Left ventricle myocardium inferior (tissue), 1 donor: ENCODE measurements at regions not wholly inside any gene's neighbourhood (a gene's known extent, or its start where the extent isn't known, plus 50 kb on each side); places are given as distances from the start of the nearest gene placed in this dataset.

ENCODE experiments used
- DNase-seq: peaks from one replicate; pipeline ENCODE4 v3.0.0-alpha.2; 2020
- H3K27ac ChIP-seq: fragments of 200-600 bp; replicated peaks from 2 replicates; pipeline ENCODE4 v1.8.0; 2021
- H3K27me3 ChIP-seq: fragments of 200-600 bp; 2 replicates; pipeline ENCODE4 v1.8.0; 2021; ENCODE audit warnings: low read depth
- H3K36me3 ChIP-seq: fragments of 200-600 bp; 2 replicates; pipeline ENCODE4 v1.8.0; 2021
- H3K4me1 ChIP-seq: fragments of 200-600 bp; 2 replicates; pipeline ENCODE4 v1.8.0; 2021
- H3K4me3 ChIP-seq: fragments of 200-600 bp; 2 replicates; pipeline ENCODE4 v1.8.0; 2021; ENCODE audit warnings: mild to moderate bottlenecking, moderate library complexity
- H3K9me3 ChIP-seq: fragments of 200-600 bp; replicated peaks from 2 replicates; pipeline ENCODE4 v1.8.0; 2021
- intact Hi-C: fragments of 100-400 bp; cut with micrococcal nuclease; formaldehyde crosslinking; loops from one replicate; pipeline ENCODE4 v1.11.0; 2022
- TF ChIP-seq, protein P1 (sequence below): fragments of 200-600 bp; IDR thresholded peaks from 2 replicates; pipeline ENCODE4 v1.8.0; 2021; ENCODE audit warnings: antibody characterized with exemption, mild to moderate bottlenecking, borderline replicate concordance
- donor health status: DM: no; HTN: yes; CAD: no; lungs with severe emphysema.

DNA sequence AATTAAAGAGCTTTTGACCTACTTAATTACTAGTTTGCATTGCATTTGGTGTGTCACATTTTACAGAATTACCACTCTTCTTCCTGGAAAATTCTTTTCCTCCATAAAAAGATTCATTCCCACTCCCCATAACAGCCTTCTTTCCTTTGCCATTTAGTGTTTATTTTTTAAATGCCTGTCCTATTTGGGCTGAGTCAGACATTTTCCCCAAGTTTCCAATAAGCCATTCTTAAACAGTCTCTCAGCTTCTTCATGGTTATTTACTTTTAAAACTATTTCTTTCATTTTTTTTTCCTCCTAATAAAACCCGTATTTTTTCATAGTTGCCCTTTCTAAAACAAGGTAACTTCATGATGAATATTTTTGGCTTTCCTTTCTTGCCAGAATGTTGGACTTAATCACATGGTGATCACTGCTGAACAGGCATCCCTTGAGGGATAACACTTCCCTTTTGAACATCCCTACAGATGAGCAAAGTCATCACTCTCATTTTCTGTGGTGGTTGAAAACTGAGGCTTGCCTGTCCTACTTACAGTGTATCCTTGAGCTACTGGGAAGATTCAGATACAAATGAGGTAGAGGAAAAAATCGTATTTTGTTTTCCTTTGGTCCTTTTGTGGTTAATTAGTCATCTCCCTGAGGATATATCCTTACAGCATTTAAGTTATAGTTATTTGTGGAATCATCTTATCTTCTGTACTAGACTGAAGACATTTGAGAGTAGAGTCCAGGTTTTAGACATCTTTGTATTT lies 520.5 kb upstream of the NR3C2 start:
- intact Hi-C loops, result no loop called here
- Histone ChIP-seq H3K4me3 (no peak overlapping the region), H3K4me1 (no peaks in the 10 kb centered on the region), H3K27ac (no peak overlapping the region), H3K36me3 (no peaks in the 10 kb centered on the region), H3K27me3 (no peaks in the 10 kb centered on the region), H3K9me3 (no peaks in the 10 kb centered on the region)
- TF ChIP-seq, protein P1, sequence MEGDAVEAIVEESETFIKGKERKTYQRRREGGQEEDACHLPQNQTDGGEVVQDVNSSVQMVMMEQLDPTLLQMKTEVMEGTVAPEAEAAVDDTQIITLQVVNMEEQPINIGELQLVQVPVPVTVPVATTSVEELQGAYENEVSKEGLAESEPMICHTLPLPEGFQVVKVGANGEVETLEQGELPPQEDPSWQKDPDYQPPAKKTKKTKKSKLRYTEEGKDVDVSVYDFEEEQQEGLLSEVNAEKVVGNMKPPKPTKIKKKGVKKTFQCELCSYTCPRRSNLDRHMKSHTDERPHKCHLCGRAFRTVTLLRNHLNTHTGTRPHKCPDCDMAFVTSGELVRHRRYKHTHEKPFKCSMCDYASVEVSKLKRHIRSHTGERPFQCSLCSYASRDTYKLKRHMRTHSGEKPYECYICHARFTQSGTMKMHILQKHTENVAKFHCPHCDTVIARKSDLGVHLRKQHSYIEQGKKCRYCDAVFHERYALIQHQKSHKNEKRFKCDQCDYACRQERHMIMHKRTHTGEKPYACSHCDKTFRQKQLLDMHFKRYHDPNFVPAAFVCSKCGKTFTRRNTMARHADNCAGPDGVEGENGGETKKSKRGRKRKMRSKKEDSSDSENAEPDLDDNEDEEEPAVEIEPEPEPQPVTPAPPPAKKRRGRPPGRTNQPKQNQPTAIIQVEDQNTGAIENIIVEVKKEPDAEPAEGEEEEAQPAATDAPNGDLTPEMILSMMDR, result no peak
- DNase-seq, result no peak

DNA sequence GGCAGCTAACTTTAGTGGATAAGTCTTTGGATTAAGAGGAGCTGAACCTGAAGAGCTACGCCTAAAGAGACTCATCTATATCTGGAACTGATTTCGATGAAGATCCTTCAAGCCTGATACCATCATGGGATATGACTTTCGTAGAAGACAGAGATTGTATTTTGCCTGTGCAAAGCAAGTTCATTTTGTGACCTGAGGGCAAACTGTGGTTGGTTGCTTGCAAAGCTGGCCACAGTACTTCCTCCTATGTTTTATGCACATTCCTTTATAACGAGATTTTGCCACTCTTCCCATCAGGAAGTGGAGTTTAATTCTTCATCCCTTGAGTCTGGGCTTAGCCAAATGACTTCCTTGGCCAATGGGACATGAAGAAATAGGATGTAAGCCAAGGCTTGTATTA lies 519.3 kb upstream of the NR3C2 start:
- Histone ChIP-seq H3K27ac (no peak overlapping the region), H3K36me3 (no peaks in the 10 kb centered on the region), H3K9me3 (no peaks in the 10 kb centered on the region), H3K27me3 (no peaks in the 10 kb centered on the region), H3K4me3 (no peak overlapping the region), H3K4me1 (no peaks in the 10 kb centered on the region)
- intact Hi-C loops, result no loop called here
- DNase-seq, result no peak
- TF ChIP-seq, protein P1, result no peak

DNA sequence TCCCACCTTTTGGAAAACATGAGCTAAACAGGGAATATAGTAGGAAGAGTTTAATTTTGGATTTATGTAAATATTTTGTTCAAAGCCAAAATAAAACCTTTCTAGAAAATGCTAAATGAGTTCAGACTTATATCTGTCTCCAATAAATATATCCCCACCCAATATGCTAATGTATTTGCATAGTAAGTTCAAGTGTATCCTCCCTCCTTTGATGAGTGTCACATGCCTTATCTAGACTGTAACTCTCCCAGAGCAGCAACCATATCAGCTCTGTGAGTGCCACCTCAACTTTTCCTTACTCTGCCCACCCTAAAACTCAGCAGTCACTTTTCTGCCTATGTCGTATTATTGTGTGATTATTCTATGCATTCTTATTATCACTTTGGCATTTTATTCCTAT lies 516.1 kb upstream of the NR3C2 start:
- Histone ChIP-seq H3K36me3 (no peaks in the 10 kb centered on the region), H3K9me3 (no peaks in the 10 kb centered on the region), H3K4me3 (no peak overlapping the region), H3K4me1 (no peaks in the 10 kb centered on the region), H3K27ac (no peak overlapping the region), H3K27me3 (no peaks in the 10 kb centered on the region)
- intact Hi-C loops, result no loop called here
- TF ChIP-seq, protein P1, result no peak
- no peak for DNase-seq

DNA sequence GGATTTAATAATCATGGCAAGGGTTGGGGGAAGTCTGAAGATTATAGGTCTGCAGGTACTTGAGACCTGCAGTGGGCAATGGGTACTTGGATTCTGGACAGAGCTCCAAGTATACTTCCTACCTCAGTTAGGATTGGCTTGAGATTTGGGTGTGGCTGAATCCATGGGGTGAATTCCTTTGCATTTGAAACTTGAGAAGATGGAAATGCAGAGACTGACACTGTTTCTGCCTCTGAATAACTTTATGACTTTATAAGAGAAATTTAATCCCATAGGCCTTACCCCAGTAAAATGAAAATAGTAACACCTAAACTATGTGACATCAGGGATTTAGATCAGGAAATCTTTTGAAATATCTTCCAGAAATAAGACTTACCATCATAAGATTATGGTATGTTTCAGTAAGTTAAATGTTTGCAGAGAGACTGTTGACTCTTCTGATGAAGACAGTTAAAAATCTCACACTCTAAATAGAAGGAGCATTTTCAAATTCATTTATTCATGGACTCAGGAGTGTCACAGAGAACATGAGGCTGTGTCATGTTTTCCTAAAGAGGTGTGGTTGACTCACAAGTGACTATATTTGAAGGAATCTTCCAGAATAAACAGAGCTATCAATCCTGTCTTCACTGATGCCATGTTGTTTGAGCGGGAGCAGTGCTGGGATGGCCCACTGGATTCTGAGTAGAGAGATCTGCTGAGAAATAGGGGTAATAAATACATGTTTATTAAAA lies 513.5 kb upstream of the NR3C2 start:
- Histone ChIP-seq H3K36me3 (no peaks in the 10 kb centered on the region), H3K4me1 (no peaks in the 10 kb centered on the region), H3K27me3 (no peaks in the 10 kb centered on the region), H3K27ac (no peak overlapping the region), H3K4me3 (no peak overlapping the region), H3K9me3 (no peaks in the 10 kb centered on the region)
- intact Hi-C loops, result no loop called here
- TF ChIP-seq, protein P1, result no peak
- no peak for DNase-seq

DNA sequence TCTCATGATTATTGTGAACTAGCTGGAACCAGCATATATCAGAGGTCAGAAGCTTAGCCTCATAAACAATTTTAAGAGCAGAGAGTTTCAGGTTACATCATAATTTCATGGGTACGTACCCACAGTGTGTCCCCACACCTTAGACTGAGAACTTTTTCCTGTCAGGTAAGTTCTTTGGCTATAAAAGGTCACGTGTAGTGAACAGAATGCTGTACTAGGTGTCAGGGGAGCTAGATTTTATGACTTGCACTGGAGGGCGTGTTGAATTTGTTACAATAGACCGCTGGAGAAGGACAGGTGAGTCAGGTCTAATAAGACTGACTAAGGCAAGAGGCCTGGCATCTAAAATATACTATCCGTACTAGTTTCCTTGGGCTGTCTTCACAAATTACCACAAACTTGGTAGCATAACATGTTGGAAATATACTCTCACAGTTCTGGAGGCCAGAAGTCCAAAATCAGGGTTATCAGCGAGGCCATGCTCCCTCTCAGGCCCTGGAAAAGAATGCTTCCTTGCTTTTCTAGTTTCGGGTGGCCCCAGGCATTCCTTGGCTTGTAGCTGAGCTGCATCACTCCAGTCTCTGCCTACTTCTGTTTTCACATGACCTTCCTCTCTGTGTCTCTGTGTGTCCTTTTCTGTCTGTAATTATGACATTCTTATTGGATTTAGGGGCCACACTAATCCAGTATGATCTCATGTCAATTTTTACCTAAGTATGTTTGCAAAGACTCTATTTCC lies 512.0 kb upstream of the NR3C2 start:
- TF ChIP-seq, protein P1, result no peak
- intact Hi-C loops, result no loop called here
- H3K4me1 ChIP-seq, result no peaks in the 10 kb centered on the region

More for the DNA sequence above, 512.0 kb upstream of the NR3C2 start:
- H3K27ac ChIP-seq, result no peak overlapping the region
- no peak overlapping the region for H3K4me3 ChIP-seq
- no peaks in the 10 kb centered on the region for H3K36me3 ChIP-seq
- H3K27me3 ChIP-seq, result no peaks in the 10 kb centered on the region
- no peak for DNase-seq
- no peaks in the 10 kb centered on the region for H3K9me3 ChIP-seq
